ENCODE measurements at regions not wholly inside any gene's neighbourhood (a gene's known extent, or its start where the extent isn't known, plus 50 kb on each side); places are given as distances from the start of the nearest gene placed in this dataset.

GRCh38 chr6:167507376-167507945 lies 182.6 kb downstream of the TTLL2 start:
- no peak overlapping the region for H3K4me3 Mint-ChIP-seq
- Histone ChIP-seq H3K4me2 (replicated peaks; ENCODE audit: extremely low read depth, low read length, poor library complexity, severe bottlenecking) (no peak overlapping the region), H3K79me2 (ENCODE audit: insufficient read depth, low read length) (no peaks in the 10 kb centered on the region), H3K27ac (ENCODE audit: low read depth in 1 of 2, low read length in 2 of 2) (no peak overlapping the region), H3K4me1 (ENCODE audit: control insufficient read depth in 1 of 2, insufficient read depth in 2 of 2, low read length in 2 of 2) (no peaks in the 10 kb centered on the region), H4K20me1 (ENCODE audit: insufficient read depth, low read length) (no peaks in the 10 kb centered on the region), H2AFZ (ENCODE audit: insufficient read depth, low read depth, low read length, poor library complexity, severe bottlenecking) (no peak overlapping the region), H3K9ac (ENCODE audit: insufficient read depth, low read length, poor library complexity, severe bottlenecking) (no peak overlapping the region), H3K36me3 (replicated peaks in 1 of 2; ENCODE audit: control insufficient read depth in 1 of 2, insufficient read depth in 2 of 2, low read length in 2 of 2) (no peaks in the 10 kb centered on the region), H3K4me3 (replicated peaks in 1 of 3; ENCODE audit: low read depth in 2 of 3, low read length in 3 of 3) (no peak overlapping the region), H3K27me3 (ENCODE audit: control insufficient read depth in 2 of 2, insufficient read depth in 2 of 2, low read length in 2 of 2) (no peaks in the 10 kb centered on the region), H3K9me3 (replicated peaks in 1 of 2; ENCODE audit: control insufficient read depth in 1 of 2, insufficient read depth in 1 of 2, low read length in 2 of 2) (no peaks in the 10 kb centered on the region)
- intact Hi-C loops (cut with micrococcal nuclease), result no loop called here
- no peaks in the 10 kb centered on the region for H3K4me1 Mint-ChIP-seq
- H3K27ac Mint-ChIP-seq, result no peak overlapping the region
- peaks cover 0 to under 1% (median 0%) of the 10 kb centered on the region in 7 donors for H3K9me3 Mint-ChIP-seq
- H3K27me3 Mint-ChIP-seq (ENCODE audit: low read depth in 3 of 3), result peaks cover 2 to 5% (median 5%) of the 10 kb centered on the region in 3 donors
- WGBS (ENCODE audit: insufficient coverage), result 89% methylated on average over 11 of the region's 15 CpGs
- no peak for DNase-seq
- no peaks in the 10 kb centered on the region for H3K36me3 Mint-ChIP-seq
- TF ChIP-seq, protein P1, sequence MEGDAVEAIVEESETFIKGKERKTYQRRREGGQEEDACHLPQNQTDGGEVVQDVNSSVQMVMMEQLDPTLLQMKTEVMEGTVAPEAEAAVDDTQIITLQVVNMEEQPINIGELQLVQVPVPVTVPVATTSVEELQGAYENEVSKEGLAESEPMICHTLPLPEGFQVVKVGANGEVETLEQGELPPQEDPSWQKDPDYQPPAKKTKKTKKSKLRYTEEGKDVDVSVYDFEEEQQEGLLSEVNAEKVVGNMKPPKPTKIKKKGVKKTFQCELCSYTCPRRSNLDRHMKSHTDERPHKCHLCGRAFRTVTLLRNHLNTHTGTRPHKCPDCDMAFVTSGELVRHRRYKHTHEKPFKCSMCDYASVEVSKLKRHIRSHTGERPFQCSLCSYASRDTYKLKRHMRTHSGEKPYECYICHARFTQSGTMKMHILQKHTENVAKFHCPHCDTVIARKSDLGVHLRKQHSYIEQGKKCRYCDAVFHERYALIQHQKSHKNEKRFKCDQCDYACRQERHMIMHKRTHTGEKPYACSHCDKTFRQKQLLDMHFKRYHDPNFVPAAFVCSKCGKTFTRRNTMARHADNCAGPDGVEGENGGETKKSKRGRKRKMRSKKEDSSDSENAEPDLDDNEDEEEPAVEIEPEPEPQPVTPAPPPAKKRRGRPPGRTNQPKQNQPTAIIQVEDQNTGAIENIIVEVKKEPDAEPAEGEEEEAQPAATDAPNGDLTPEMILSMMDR (IDR thresholded peaks at IDR 0.05), result no peak

GRCh38 chr6:167508919-167509852 lies 184.3 kb downstream of the TTLL2 start:
- H3K27ac Mint-ChIP-seq, result no peak overlapping the region
- Histone ChIP-seq H4K20me1 (ENCODE audit: insufficient read depth, low read length) (no peaks in the 10 kb centered on the region), H3K27me3 (ENCODE audit: control insufficient read depth in 2 of 2, insufficient read depth in 2 of 2, low read length in 2 of 2) (no peaks in the 10 kb centered on the region), H3K27ac (ENCODE audit: low read depth in 1 of 2, low read length in 2 of 2) (no peak overlapping the region), H3K79me2 (ENCODE audit: insufficient read depth, low read length) (no peaks in the 10 kb centered on the region), H3K9ac (ENCODE audit: insufficient read depth, low read length, poor library complexity, severe bottlenecking) (no peak overlapping the region), H2AFZ (ENCODE audit: insufficient read depth, low read depth, low read length, poor library complexity, severe bottlenecking) (no peak overlapping the region), H3K4me2 (replicated peaks; ENCODE audit: extremely low read depth, low read length, poor library complexity, severe bottlenecking) (no peak overlapping the region), H3K4me1 (ENCODE audit: control insufficient read depth in 1 of 2, insufficient read depth in 2 of 2, low read length in 2 of 2) (no peaks in the 10 kb centered on the region), H3K36me3 (replicated peaks in 1 of 2; ENCODE audit: control insufficient read depth in 1 of 2, insufficient read depth in 2 of 2, low read length in 2 of 2) (no peaks in the 10 kb centered on the region), H3K9me3 (replicated peaks in 1 of 2; ENCODE audit: control insufficient read depth in 1 of 2, insufficient read depth in 1 of 2, low read length in 2 of 2) (no peaks in the 10 kb centered on the region), H3K4me3 (replicated peaks in 1 of 3; ENCODE audit: low read depth in 2 of 3, low read length in 3 of 3) (no peak overlapping the region)
- H3K4me1 Mint-ChIP-seq, result no peaks in the 10 kb centered on the region
- intact Hi-C loops (cut with micrococcal nuclease), result no loop called here
- H3K4me3 Mint-ChIP-seq, result no peak overlapping the region
- H3K9me3 Mint-ChIP-seq, result no peaks in the 10 kb centered on the region
- DNase-seq, result no peak
- H3K36me3 Mint-ChIP-seq, result no peaks in the 10 kb centered on the region
- peaks cover 2 to 4% (median 2%) of the 10 kb centered on the region in 3 donors for H3K27me3 Mint-ChIP-seq (ENCODE audit: low read depth in 3 of 3)
- WGBS (ENCODE audit: insufficient coverage), result 93% methylated on average over 26 of the region's 29 CpGs
- TF ChIP-seq, protein P1 (IDR thresholded peaks at IDR 0.05), result no peak

Measured in CD14-positive monocyte (primary cell).